GM12874 (cell line): ENCODE measurements at regions not wholly inside any gene's neighbourhood (a gene's known extent, or its start where the extent isn't known, plus 50 kb on each side); places are given as distances from the start of the nearest gene placed in this dataset.

Experiments used
- TF ChIP-seq, protein P1 (sequence below): IDR thresholded peaks from 2 replicates; pipeline ENCODE4 v1.5.1; 2011; ENCODE audit warnings: low read depth, mild to moderate bottlenecking, control low read depth, low read length, moderate library complexity; ENCODE audit not compliant: insufficient read depth

DNA sequence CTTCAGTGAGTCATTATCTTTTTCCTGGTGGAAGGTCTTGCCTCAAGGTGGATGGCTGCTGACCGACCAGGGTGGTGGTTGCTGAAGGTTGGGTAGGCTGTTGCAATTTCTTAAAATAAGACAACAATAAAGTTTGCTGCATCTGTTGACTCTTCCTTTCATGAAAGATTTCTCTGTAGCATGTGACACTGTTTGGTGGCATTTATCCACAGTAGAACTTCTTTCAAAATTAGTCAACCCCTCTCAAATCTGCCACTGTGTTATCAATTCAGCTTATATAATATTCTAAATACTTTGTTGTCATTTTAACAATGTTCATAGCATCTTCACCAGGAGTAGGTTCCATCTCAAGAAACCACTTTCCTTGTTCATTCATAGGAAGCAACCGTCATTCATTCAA is 66.8 kb upstream of the ATXN1 start:
- TF ChIP-seq, protein P1, sequence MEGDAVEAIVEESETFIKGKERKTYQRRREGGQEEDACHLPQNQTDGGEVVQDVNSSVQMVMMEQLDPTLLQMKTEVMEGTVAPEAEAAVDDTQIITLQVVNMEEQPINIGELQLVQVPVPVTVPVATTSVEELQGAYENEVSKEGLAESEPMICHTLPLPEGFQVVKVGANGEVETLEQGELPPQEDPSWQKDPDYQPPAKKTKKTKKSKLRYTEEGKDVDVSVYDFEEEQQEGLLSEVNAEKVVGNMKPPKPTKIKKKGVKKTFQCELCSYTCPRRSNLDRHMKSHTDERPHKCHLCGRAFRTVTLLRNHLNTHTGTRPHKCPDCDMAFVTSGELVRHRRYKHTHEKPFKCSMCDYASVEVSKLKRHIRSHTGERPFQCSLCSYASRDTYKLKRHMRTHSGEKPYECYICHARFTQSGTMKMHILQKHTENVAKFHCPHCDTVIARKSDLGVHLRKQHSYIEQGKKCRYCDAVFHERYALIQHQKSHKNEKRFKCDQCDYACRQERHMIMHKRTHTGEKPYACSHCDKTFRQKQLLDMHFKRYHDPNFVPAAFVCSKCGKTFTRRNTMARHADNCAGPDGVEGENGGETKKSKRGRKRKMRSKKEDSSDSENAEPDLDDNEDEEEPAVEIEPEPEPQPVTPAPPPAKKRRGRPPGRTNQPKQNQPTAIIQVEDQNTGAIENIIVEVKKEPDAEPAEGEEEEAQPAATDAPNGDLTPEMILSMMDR: no peak

DNA sequence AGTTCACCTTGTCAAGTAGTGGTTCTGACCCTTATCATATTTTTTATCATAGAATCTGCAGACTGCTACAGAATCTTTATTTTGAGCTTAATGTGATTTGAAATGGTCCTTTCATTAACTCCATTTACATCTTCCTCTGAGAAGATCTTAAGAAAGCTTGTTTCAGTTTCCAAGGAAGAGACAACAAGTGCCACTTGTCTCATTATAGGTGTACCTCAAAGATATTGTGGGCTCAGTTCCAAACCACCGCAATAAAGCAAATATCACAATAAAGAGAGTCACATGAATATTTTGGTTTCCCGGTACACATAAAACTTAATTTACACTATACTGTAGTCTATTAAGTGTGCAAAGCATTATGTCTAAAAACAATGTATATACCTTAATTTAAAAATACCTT is 66.4 kb upstream of the ATXN1 start:
- TF ChIP-seq, protein P1: no peak

DNA sequence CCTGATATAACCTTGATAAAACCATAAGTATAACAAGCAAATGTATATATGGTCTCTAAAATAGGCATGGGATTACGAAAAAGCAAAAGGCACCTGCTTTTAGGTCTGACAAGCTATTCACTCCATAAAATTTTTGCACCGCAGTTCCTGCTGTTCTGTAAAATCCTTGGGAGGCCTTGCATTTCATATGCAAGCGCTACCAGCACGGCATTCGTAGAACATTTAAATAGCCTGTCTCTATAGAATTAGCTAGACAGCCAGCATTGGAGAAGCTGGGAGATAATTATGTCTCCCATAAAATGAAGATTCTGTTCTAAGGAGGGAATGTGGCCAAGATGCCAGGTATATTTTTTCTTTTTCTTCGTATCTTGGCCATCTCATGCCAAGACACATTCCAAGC is 64.5 kb upstream of the ATXN1 start:
- TF ChIP-seq, protein P1: no peak

DNA sequence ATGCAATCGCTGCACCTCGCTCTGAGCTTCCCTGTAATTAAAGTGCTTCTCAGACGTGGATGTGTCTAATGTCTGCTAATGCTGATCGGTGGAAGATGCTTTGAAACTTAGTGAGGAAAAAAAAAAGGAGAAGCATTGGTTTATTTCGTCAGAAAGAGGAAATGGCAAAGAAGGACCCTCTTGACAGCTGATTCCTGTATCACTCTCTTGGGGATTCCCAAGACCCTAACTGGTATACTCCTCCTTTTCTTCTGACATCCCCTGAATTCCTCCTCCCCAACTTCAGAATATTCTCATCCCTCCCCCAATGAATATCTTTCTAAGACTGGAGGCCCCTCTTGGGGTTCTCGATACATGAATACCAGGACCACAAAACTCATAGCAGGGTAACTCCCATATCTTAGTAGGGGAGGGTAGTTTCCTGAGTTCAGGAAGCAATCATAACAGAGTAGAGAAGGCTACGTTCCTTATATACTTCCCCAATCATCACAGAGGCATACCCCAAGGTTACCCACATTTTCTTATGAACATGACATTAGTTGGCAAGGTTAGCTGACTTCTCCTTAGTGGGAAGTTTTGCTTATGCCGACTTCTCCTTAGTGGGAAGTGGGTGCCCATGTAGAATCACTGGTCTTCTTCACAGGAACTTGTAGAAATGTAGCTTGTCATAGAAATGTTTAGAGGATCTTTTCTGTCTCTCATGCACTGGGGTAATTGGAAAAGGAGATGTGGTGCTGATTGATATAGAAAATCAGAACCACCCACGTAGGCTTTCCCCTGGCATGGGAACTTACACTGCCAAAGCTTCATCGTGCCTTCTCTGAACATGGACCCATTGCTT is 63.8 kb upstream of the ATXN1 start:
- TF ChIP-seq, protein P1: no peak

DNA sequence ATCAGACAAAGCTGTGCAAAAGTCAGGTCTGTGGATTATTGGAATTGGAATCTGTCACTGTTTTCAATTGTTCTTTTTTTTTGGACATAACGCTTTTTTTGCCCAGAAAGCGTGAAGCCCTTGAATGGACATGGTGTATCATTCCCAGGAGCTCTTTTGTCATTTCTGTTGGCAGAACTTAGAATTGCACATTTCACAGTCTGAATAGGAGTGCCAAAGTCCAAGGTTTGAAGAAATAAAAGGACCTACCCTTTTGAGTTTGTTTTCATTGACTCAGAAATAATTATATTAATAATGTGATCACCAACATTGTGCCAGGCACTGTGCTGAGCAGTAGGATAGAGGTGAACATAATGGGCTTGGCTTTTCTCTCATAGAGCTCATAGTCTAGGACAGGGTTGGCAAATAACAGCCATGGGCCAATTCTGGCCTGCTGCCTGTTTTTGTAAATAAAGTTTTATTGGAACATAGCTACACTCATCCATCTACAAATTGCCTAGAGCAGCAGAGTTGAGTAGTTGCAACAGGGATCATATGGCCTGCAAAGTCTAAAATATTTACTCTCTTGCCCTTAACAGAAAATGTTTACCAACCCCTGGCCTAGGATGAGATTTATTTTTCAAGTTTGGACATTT is 62.6 kb upstream of the ATXN1 start:
- TF ChIP-seq, protein P1: no peak

DNA sequence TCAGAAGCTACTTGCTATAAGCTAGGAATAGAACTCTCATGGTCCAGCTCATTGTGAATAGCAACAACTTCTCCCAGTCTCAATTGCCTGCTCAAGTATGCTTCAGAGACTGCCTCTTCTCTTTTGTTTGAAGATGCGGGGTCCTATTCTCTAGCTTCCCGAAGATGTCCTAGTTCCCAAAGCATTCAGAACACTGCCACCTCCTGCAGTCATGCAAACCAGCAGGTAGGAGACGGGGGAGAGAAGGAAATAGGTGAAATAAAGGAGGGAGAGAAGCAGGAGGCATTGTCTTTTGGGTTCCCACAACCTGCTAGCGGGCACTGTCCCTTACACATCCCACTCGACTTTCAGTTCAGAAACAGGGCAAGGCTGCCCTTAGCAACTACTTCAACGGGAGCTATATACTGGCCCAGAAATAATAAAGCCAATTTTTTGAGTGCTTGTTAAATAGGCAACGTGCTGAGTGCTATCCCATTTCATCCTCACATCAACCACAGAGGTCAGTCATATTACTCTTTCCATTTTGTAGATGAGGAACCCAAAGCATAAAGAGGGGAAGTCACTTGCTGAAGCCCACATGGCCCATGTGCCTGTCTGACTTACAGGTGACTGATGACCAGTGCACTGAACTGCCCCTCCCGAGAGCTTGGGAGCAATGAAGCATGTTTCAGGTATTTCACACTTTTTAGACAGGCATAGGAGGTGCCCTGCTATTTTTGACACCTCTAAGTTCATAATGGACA is 61.9 kb upstream of the ATXN1 start:
- TF ChIP-seq, protein P1: no peak

DNA sequence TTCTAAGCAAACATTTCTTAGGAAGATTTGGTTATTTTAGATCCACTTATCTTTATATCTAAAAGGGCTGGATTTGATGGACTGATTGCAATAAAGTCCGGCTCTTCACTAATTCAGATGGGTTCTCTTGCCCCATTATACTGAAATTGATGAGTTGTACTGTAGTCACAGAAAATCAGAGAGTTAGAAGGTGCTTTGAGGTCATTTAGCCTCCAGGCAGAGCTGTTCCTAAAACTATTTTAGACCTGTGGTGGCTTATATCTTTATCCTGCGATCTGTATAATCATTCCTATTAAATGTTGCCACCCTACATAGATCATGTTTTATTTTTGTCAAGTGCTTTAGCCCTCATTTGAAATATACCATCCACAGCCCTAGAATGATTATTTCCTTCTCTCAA is 61.3 kb upstream of the ATXN1 start:
- TF ChIP-seq, protein P1: no peak
